ENCODE measurements at regions not wholly inside any gene's neighbourhood (a gene's known extent, or its start where the extent isn't known, plus 50 kb on each side); places are given as distances from the start of the nearest gene placed in this dataset.

DNA sequence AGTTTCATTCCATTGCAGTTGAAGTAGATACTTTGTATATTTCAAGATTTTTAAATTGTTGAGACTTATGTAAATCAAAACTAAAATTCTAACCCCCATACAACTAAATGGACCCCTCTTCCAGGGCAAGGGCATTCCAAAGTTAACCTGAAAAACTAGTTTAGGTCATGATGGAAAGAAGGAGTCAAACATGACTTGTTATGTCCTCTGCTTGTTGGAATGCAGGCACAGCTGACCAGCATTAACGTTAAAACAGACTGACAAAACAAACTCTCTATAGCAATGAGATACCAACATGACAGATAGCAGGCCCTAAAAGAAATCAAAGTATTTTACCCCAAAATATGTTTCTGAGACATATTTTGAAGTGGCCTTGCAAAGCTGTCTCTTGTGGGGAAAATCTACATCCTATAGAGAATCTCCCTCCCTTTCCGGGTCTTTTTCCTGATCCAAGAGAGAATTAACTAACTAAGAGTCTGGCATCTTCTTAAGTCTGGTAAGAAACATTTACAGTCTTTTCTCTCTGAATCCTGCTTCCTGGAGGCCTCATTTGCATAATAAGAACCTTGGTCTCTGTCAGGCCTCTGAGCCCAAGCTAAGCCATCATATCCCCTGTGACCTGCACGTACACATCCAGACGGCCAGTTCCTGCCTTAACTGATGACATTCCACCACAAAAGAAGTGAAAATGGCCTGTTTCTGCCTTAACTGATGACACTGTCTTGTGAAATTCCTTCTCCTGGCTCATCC, 124.3 kb upstream of the ATXN1 start:
- Histone ChIP-seq H3K4me3 (ENCODE audit: control insufficient read depth in 2 of 3, extremely low read depth in 1 of 3, insufficient read depth in 2 of 3, low read depth in 1 of 3, low read length in 3 of 3) (no peak overlapping the region), H3K9me3 (ENCODE audit: control insufficient read depth, low read depth, low read length) (no peaks in the 10 kb centered on the region), H4K20me1 (ENCODE audit: control insufficient read depth, extremely low read depth, insufficient read depth, low read length) (no peaks in the 10 kb centered on the region), H3K4me2 (ENCODE audit: control insufficient read depth, extremely low read depth, insufficient read depth, low read depth, low read length) (no peak overlapping the region), H3K27me3 (ENCODE audit: control insufficient read depth, extremely low read depth, insufficient read depth, low read length) (no peaks in the 10 kb centered on the region), H3K36me3 (ENCODE audit: control insufficient read depth in 2 of 2, extremely low read depth in 1 of 2, insufficient read depth in 2 of 2, low read length in 2 of 2) (no peaks in the 10 kb centered on the region), H3K27ac (ENCODE audit: control insufficient read depth, insufficient read depth, low read length) (no peak overlapping the region), H3K9me1 (ENCODE audit: control insufficient read depth, extremely low read depth, insufficient read depth, low read length) (no peaks in the 10 kb centered on the region), H2AFZ (ENCODE audit: control insufficient read depth, low read length) (no peak overlapping the region), H3K9ac (ENCODE audit: control insufficient read depth, extremely low read depth, insufficient read depth, low read length) (no peak overlapping the region), H3K79me2 (ENCODE audit: control insufficient read depth, insufficient read depth, low read length) (no peaks in the 10 kb centered on the region), H3K4me1 (ENCODE audit: control insufficient read depth, extremely low read depth, insufficient read depth, low read length) (no peaks in the 10 kb centered on the region)
- DNase-seq (ENCODE audit: low read depth, low spot score) (no peak), FAIRE-seq (no peak)
- TF ChIP-seq CTCF (optimal IDR thresholded peaks at IDR 0.05 in 1 of 3, IDR thresholded peaks at IDR 0.05 in 1 of 3, conservative IDR thresholded peaks at IDR 0.05 in 1 of 3; ENCODE audit: extremely low read depth in 1 of 3, insufficient read depth in 2 of 3, low read length in 3 of 3) (no peak), EZH2 (IDR thresholded peaks at IDR 0.05; ENCODE audit: low read length) (no peak)
- dilution Hi-C loops (cut with MboI; ENCODE audit: extremely low pct_ligation_motif_present, low sequenced_read_pairs) = no loop called here

- no peaks in the 10 kb centered on the region for H3K79me2 ChIP-seq (ENCODE audit: control insufficient read depth, insufficient read depth, low read length)
- DNase-seq (ENCODE audit: low read depth, low spot score) (no peak), FAIRE-seq (no peak)
- no peaks in the 10 kb centered on the region for H3K4me1 ChIP-seq (ENCODE audit: control insufficient read depth, extremely low read depth, insufficient read depth, low read length)
- dilution Hi-C loops (cut with MboI; ENCODE audit: extremely low pct_ligation_motif_present, low sequenced_read_pairs) = no loop called here
- H3K4me2 ChIP-seq (ENCODE audit: control insufficient read depth, extremely low read depth, insufficient read depth, low read depth, low read length) = no peak overlapping the region
- no peaks in the 10 kb centered on the region for H4K20me1 ChIP-seq (ENCODE audit: control insufficient read depth, extremely low read depth, insufficient read depth, low read length)
- H3K9me1 ChIP-seq (ENCODE audit: control insufficient read depth, extremely low read depth, insufficient read depth, low read length) = no peaks in the 10 kb centered on the region
- H3K4me3 ChIP-seq (ENCODE audit: control insufficient read depth in 2 of 3, extremely low read depth in 1 of 3, insufficient read depth in 2 of 3, low read depth in 1 of 3, low read length in 3 of 3) = no peak overlapping the region
- H3K36me3 ChIP-seq (ENCODE audit: control insufficient read depth in 2 of 2, extremely low read depth in 1 of 2, insufficient read depth in 2 of 2, low read length in 2 of 2) = no peaks in the 10 kb centered on the region
- no peaks in the 10 kb centered on the region for H3K9me3 ChIP-seq (ENCODE audit: control insufficient read depth, low read depth, low read length)
- TF ChIP-seq CTCF (optimal IDR thresholded peaks at IDR 0.05 in 1 of 3, IDR thresholded peaks at IDR 0.05 in 1 of 3, conservative IDR thresholded peaks at IDR 0.05 in 1 of 3; ENCODE audit: extremely low read depth in 1 of 3, insufficient read depth in 2 of 3, low read length in 3 of 3) (no peak), EZH2 (IDR thresholded peaks at IDR 0.05; ENCODE audit: low read length) (no peak)
- no peak overlapping the region for H3K9ac ChIP-seq (ENCODE audit: control insufficient read depth, extremely low read depth, insufficient read depth, low read length)
- H3K27me3 ChIP-seq (ENCODE audit: control insufficient read depth, extremely low read depth, insufficient read depth, low read length) = no peaks in the 10 kb centered on the region
- H3K27ac ChIP-seq (ENCODE audit: control insufficient read depth, insufficient read depth, low read length) = no peak overlapping the region
- no peak overlapping the region for H2AFZ ChIP-seq (ENCODE audit: control insufficient read depth, low read length)
These were observed 123.3 kb upstream of the ATXN1 start for GRCh38 chr6:16884526-16884925.
